OCI-LY3 (cell line): ENCODE measurements at regions not wholly inside any gene's neighbourhood (a gene's known extent, or its start where the extent isn't known, plus 50 kb on each side); places are given as distances from the start of the nearest gene placed in this dataset.

Source experiments
- EZH2phosphoT487 ChIP-seq: fragments of 200-600 bp; shearing (Covaris generic); IDR thresholded peaks from 2 replicates; pipeline ENCODE4 v1.6.1; 2018; ENCODE audit warnings: antibody characterized with exemption, mixed run types, low read depth
- TF ChIP-seq, protein P1 (sequence below): fragments of 200-600, 300-600 bp; sonication (generic); IDR thresholded peaks from 2 replicates; pipeline ENCODE4 v1.5.1; 2014; ENCODE audit warnings: antibody characterized with exemption, low read length, low read depth

DNA sequence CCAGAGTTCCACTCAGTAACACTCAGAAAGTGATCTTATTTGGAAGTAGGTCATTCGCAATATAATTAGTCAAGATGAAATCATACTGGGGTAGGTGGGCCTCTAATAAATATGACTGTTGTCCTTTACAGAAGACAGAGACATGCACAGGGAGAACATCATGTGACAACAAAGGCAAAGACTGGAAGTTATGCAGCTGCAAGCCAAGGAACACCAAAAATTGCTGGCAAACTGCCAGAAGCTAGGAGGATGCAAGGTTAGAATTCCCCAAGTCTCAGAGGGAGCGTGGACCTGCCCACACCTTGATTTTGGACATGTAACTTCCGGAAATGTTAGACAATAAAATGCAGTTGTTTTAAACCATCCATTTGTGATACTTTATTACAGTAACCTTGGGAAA lies 471.5 kb upstream of the AGTR1 start:
- no peak for TF ChIP-seq EZH2phosphoT487
- TF ChIP-seq, protein P1, sequence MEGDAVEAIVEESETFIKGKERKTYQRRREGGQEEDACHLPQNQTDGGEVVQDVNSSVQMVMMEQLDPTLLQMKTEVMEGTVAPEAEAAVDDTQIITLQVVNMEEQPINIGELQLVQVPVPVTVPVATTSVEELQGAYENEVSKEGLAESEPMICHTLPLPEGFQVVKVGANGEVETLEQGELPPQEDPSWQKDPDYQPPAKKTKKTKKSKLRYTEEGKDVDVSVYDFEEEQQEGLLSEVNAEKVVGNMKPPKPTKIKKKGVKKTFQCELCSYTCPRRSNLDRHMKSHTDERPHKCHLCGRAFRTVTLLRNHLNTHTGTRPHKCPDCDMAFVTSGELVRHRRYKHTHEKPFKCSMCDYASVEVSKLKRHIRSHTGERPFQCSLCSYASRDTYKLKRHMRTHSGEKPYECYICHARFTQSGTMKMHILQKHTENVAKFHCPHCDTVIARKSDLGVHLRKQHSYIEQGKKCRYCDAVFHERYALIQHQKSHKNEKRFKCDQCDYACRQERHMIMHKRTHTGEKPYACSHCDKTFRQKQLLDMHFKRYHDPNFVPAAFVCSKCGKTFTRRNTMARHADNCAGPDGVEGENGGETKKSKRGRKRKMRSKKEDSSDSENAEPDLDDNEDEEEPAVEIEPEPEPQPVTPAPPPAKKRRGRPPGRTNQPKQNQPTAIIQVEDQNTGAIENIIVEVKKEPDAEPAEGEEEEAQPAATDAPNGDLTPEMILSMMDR: no peak
